HEK293 (cell line): ENCODE measurements at regions not wholly inside any gene's neighbourhood (a gene's known extent, or its start where the extent isn't known, plus 50 kb on each side); places are given as distances from the start of the nearest gene placed in this dataset.

Experiments
- CTCF ChIA-PET: fragments of 350-600 bp; formaldehyde crosslinking; extraction: SDS; loops from one replicate; lab custom pipeline; 2021; ENCODE audit warnings: antibody characterized with exemption; lab: Yijun Ruan, JAX
- POLR2A ChIA-PET: fragments of 300-600 bp; formaldehyde crosslinking; extraction: SDS; loops from one replicate; lab custom pipeline; 2020; ENCODE audit warnings: antibody characterized with exemption, inconsistent platforms; lab: Yijun Ruan, JAX
- H3K27ac ChIP-seq: fragments of 200-500 bp; sonication (Bioruptor generic); 2 replicates; pipeline ENCODE4 v1.5.1; 2014; ENCODE audit warnings: low read depth, low read length, control low read depth, inconsistent platforms; ENCODE audit errors: extremely low read depth
- H3K36me3 ChIP-seq, 2 experiments: fragments of 200-500 bp in 1 of 2; sonication (Bioruptor generic) in 1 of 2; 1 replicate in 1 of 2; 2 replicates in 1 of 2; pipeline ENCODE4 v1.5.1; 2014 to 2017; ENCODE audit warnings: inconsistent platforms in 2 of 2, low read length in 2 of 2; ENCODE audit not compliant: control insufficient read depth in 2 of 2, insufficient read depth in 1 of 2
- H3K4me1 ChIP-seq: fragments of 200-500 bp; sonication (Bioruptor generic); 2 replicates; pipeline ENCODE4 v1.5.1; 2014; ENCODE audit warnings: mild to moderate bottlenecking, low read length, inconsistent platforms; ENCODE audit not compliant: control insufficient read depth, insufficient read depth
- H3K4me3 ChIP-seq: 2 replicates; pipeline ENCODE4 v1.5.1; 2011; ENCODE audit warnings: low read depth, mild to moderate bottlenecking, control low read depth, low read length, moderate library complexity
- H3K9me3 ChIP-seq: fragments of 200-500 bp; sonication (Bioruptor generic); 2 replicates; pipeline ENCODE4 v1.5.1; 2014; ENCODE audit warnings: low read depth, low read length, inconsistent platforms; ENCODE audit not compliant: control insufficient read depth, insufficient read depth
- EGR2 ChIP-seq: fragments of 450-650 bp; formaldehyde crosslinking; IDR thresholded peaks from 2 replicates; pipeline ENCODE4 v1.5.1; 2016; ENCODE audit warnings: low read depth, missing biosample characterization, missing genetic modification characterization
- GFI1B ChIP-seq: fragments of 450-650 bp; formaldehyde crosslinking; IDR thresholded peaks from 2 replicates; pipeline ENCODE4 v1.5.1; 2016; ENCODE audit warnings: missing biosample characterization, missing genetic modification characterization
- MEIS1 ChIP-seq: sonication (generic); formaldehyde crosslinking; IDR thresholded peaks from 2 replicates; pipeline ENCODE4 v1.8.1; 2022; ENCODE audit warnings: missing genetic modification reagents, mild to moderate bottlenecking, borderline replicate concordance
- PRDM2 ChIP-seq: fragments of 450-650 bp; formaldehyde crosslinking; IDR thresholded peaks from 2 replicates; pipeline ENCODE4 v1.5.1; 2016; ENCODE audit warnings: missing biosample characterization, missing genetic modification characterization, borderline replicate concordance
- SCRT2 ChIP-seq: fragments of 450-650 bp; formaldehyde crosslinking; IDR thresholded peaks from 2 replicates; pipeline ENCODE4 v1.5.1; 2016; ENCODE audit warnings: missing biosample characterization, missing genetic modification characterization
- SETDB1 ChIP-seq: IDR thresholded peaks from one replicate; pipeline ENCODE4 v1.6.1; 2017; ENCODE audit warnings: mild to moderate bottlenecking, low read length, moderate library complexity, mixed read lengths; ENCODE audit not compliant: insufficient read length
- ZFP3 ChIP-seq: fragments of 450-650 bp; formaldehyde crosslinking; IDR thresholded peaks from 2 replicates; pipeline ENCODE4 v1.5.1; 2016; ENCODE audit warnings: low read depth, missing biosample characterization, missing genetic modification characterization
- ZFP41 ChIP-seq: fragments of 450-650 bp; formaldehyde crosslinking; IDR thresholded peaks from 2 replicates; pipeline ENCODE4 v1.5.1; 2016; ENCODE audit warnings: missing biosample characterization, missing genetic modification characterization, borderline replicate concordance
- ZNF140 ChIP-seq: fragments of 450-650 bp; formaldehyde crosslinking; IDR thresholded peaks from 2 replicates; pipeline ENCODE4 v1.5.1; 2016; ENCODE audit warnings: missing biosample characterization, missing genetic modification characterization
- ZNF155 ChIP-seq: fragments of 450-650 bp; formaldehyde crosslinking; IDR thresholded peaks from 2 replicates; pipeline ENCODE4 v1.5.1; 2016; ENCODE audit warnings: missing biosample characterization, missing genetic modification characterization
- ZNF16 ChIP-seq: fragments of 450-650 bp; formaldehyde crosslinking; IDR thresholded peaks from 2 replicates; pipeline ENCODE4 v1.5.1; 2016; ENCODE audit warnings: low read depth, missing biosample characterization, missing genetic modification characterization
- ZNF248 ChIP-seq: fragments of 450-650 bp; formaldehyde crosslinking; IDR thresholded peaks from 2 replicates; pipeline ENCODE4 v1.5.1; 2017; ENCODE audit warnings: missing biosample characterization, missing genetic modification characterization
- ZNF292 ChIP-seq: fragments of 450-650 bp; formaldehyde crosslinking; IDR thresholded peaks from 2 replicates; pipeline ENCODE4 v1.5.1; 2016; ENCODE audit warnings: low read depth, missing biosample characterization, missing genetic modification characterization, borderline replicate concordance
- ZNF324 ChIP-seq: fragments of 450-650 bp; formaldehyde crosslinking; IDR thresholded peaks from 2 replicates; pipeline ENCODE4 v1.5.1; 2016; ENCODE audit warnings: missing biosample characterization, missing genetic modification characterization
- ZNF488 ChIP-seq: fragments of 450-650 bp; formaldehyde crosslinking; IDR thresholded peaks from 2 replicates; pipeline ENCODE4 v1.5.1; 2016; ENCODE audit warnings: missing biosample characterization, missing genetic modification characterization
- ZNF514 ChIP-seq: fragments of 450-650 bp; formaldehyde crosslinking; IDR thresholded peaks from 2 replicates; pipeline ENCODE4 v1.5.1; 2016; ENCODE audit warnings: missing biosample characterization, missing genetic modification characterization
- ZNF561 ChIP-seq: fragments of 450-650 bp; IDR thresholded peaks from 2 replicates; pipeline ENCODE4 v1.5.1; 2018; ENCODE audit warnings: missing biosample characterization, missing genetic modification characterization, borderline replicate concordance
- ZNF660 ChIP-seq: fragments of 450-650 bp; IDR thresholded peaks from 2 replicates; pipeline ENCODE4 v1.5.1; 2018; ENCODE audit warnings: missing biosample characterization, mild to moderate bottlenecking, missing genetic modification characterization
- ZNF777 ChIP-seq: fragments of 450-650 bp; formaldehyde crosslinking; IDR thresholded peaks from 2 replicates; pipeline ENCODE4 v1.5.1; 2017; ENCODE audit warnings: missing biosample characterization, missing genetic modification characterization, borderline replicate concordance
- TF ChIP-seq, protein P1 (sequence below): fragments of 450-650 bp; formaldehyde crosslinking; IDR thresholded peaks from 2 replicates; pipeline ENCODE4 v1.5.1; 2016; ENCODE audit warnings: missing biosample characterization, missing genetic modification characterization
- TF ChIP-seq, protein P2 (sequence below): fragments of 450-650 bp; formaldehyde crosslinking; IDR thresholded peaks from 2 replicates; pipeline ENCODE4 v1.5.1; 2016; ENCODE audit warnings: missing biosample characterization, missing genetic modification characterization, borderline replicate concordance

- ChIA-PET POLR2A (no interaction called here), CTCF (interaction anchor here (0.7 kb wide), 1 partner anchor 410 kb away, joined by 3 read pairs; no protein-coding TSS in a partner anchor)
- Histone ChIP-seq H3K27ac (no peak overlapping the region), H3K36me3 (no peaks in the 10 kb centered on the region), H3K9me3 (no peaks in the 10 kb centered on the region), H3K4me1 (no peaks in the 10 kb centered on the region), H3K4me3 (no peak overlapping the region)
- TF ChIP-seq ZNF514 (tag by site-specific recombination) (no peak), ZNF324 (tag by site-specific recombination) (no peak), ZNF155 (tag by site-specific recombination) (no peak), MEIS1 (CRISPR knock-in tag) (no peak), EGR2 (tag by site-specific recombination) (no peak), ZNF488 (tag by site-specific recombination) (no peak), ZNF16 (tag by site-specific recombination) (no peak), ZNF248 (no peak), SCRT2 (tag by site-specific recombination) (no peak), ZNF777 (tag by site-specific recombination) (no peak), ZNF561 (tag by site-specific recombination) (no peak)
- TF ChIP-seq, protein P1, sequence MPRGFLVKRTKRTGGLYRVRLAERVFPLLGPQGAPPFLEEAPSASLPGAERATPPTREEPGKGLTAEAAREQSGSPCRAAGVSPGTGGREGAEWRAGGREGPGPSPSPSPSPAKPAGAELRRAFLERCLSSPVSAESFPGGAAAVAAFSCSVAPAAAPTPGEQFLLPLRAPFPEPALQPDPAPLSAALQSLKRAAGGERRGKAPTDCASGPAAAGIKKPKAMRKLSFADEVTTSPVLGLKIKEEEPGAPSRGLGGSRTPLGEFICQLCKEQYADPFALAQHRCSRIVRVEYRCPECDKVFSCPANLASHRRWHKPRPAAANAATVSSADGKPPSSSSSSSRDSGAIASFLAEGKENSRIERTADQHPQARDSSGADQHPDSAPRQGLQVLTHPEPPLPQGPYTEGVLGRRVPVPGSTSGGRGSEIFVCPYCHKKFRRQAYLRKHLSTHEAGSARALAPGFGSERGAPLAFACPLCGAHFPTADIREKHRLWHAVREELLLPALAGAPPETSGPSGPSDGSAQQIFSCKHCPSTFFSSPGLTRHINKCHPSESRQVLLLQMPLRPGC (tag by site-specific recombination) = no peak
Measured at GRCh38 chr15:47872869-47873432, 155.6 kb downstream of the SEMA6D start.

DNA sequence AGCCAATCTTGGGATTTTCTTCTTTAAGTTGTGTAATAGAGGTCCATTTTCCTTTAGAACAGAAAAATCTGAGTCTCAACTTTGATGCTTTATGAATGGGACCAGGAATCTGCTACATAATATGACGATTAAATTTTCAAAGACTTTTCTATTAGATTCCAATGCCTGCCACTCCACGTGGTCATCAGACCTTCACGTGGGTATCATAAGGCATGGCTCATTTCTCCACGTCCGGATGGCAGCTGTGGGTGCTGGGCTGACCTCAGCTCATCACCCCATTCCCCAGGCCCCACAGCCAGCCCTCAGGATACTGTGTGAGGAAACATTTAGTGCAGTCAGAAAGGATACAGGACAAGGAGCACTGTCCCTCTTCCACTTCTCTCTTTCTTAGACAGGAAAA lies 159.7 kb downstream of the SEMA6D start:
- no peaks in the 10 kb centered on the region for H3K36me3 ChIP-seq
- no peak overlapping the region for H3K27ac ChIP-seq
- no peak for TF ChIP-seq ZFP3
- TF ChIP-seq ZNF140 (tag by site-specific recombination) = no peak
- TF ChIP-seq ZNF292 = no peak
- TF ChIP-seq, protein P2, sequence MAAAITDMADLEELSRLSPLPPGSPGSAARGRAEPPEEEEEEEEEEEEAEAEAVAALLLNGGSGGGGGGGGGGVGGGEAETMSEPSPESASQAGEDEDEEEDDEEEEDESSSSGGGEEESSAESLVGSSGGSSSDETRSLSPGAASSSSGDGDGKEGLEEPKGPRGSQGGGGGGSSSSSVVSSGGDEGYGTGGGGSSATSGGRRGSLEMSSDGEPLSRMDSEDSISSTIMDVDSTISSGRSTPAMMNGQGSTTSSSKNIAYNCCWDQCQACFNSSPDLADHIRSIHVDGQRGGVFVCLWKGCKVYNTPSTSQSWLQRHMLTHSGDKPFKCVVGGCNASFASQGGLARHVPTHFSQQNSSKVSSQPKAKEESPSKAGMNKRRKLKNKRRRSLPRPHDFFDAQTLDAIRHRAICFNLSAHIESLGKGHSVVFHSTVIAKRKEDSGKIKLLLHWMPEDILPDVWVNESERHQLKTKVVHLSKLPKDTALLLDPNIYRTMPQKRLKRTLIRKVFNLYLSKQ = no peak
- TF ChIP-seq ZFP41 (tag by site-specific recombination) = no peak
- TF ChIP-seq GFI1B (tag by site-specific recombination) = no peak
- TF ChIP-seq PRDM2 (tag by site-specific recombination) = no peak
- TF ChIP-seq SETDB1 = no peak
- no peak for TF ChIP-seq ZNF660 (tag by site-specific recombination)
- CTCF ChIA-PET = no interaction called here
- H3K4me3 ChIP-seq = no peak overlapping the region
- no peaks in the 10 kb centered on the region for H3K9me3 ChIP-seq
- no peaks in the 10 kb centered on the region for H3K4me1 ChIP-seq
- POLR2A ChIA-PET = no interaction called here
